H1 (cell line): ENCODE measurements at regions not wholly inside any gene's neighbourhood (a gene's known extent, or its start where the extent isn't known, plus 50 kb on each side); places are given as distances from the start of the nearest gene placed in this dataset.

Source experiments
- CTCF ChIA-PET: fragments of 300-600 bp; sonication (Branson Sonifier 250); formaldehyde crosslinking; loops from one replicate; lab custom pipeline; 2021; ENCODE audit not compliant: partially characterized antibody; lab: Charles Lee
- POLR2A ChIA-PET: fragments of 300-600 bp; sonication (Branson Sonifier 250); formaldehyde crosslinking; loops from one replicate; lab custom pipeline; 2021; ENCODE audit warnings: inconsistent platforms; ENCODE audit not compliant: partially characterized antibody; lab: Charles Lee
- DNase-seq, 2 experiments: peaks; one replicate each; pipeline versions ENCODE4 v3.0.0 to v3.0.0-alpha.2; 2010 to 2022; ENCODE audit warnings: low spot score in 2 of 2, low read depth in 1 of 2, mixed read lengths in 1 of 2
- FAIRE-seq: peaks from 2 replicates; lab custom pipeline; 2011; peaks lifted over from hg19 to GRCh38; lab: Jason Lieb, UNC
- H2AFZ ChIP-seq: 2 replicates; pipeline ENCODE4 v1.8.1; 2012; ENCODE audit warnings: low read length, inconsistent platforms
- H2AK5ac ChIP-seq: 2 replicates; pipeline ENCODE4 v1.6.1; 2013; ENCODE audit warnings: low read depth, low read length
- H2BK120ac ChIP-seq: replicated peaks from 2 replicates; pipeline ENCODE3; 2013; ENCODE audit warnings: low read depth, low read length, inconsistent platforms
- H2BK12ac ChIP-seq: 2 replicates; pipeline ENCODE4 v1.6.1; 2013; ENCODE audit warnings: low read depth, low read length
- H2BK15ac ChIP-seq: 2 replicates; pipeline ENCODE4 v1.6.1; 2013; ENCODE audit warnings: low read length
- H2BK20ac ChIP-seq: 2 replicates; pipeline ENCODE4 v1.6.1; 2013; ENCODE audit warnings: low read length
- H2BK5ac ChIP-seq: 2 replicates; pipeline ENCODE4 v1.6.1; 2013; ENCODE audit warnings: low read depth, low read length
- H3K14ac ChIP-seq: 2 replicates; pipeline ENCODE4 v1.6.1; 2013; ENCODE audit warnings: inconsistent platforms; ENCODE audit not compliant: insufficient read length
- H3K18ac ChIP-seq: 2 replicates; pipeline ENCODE4 v1.6.1; 2013; ENCODE audit warnings: low read length; ENCODE audit errors: extremely low read depth
- H3K23ac ChIP-seq: 2 replicates; pipeline ENCODE4 v1.6.1; 2013; ENCODE audit warnings: inconsistent platforms; ENCODE audit not compliant: insufficient read length
- H3K23me2 ChIP-seq: 2 replicates; pipeline ENCODE4 v1.6.1; 2013; ENCODE audit warnings: low read depth, low read length
- H3K27ac ChIP-seq: 2 replicates; pipeline ENCODE4 v1.6.1; 2011; ENCODE audit warnings: low read depth, low read length, inconsistent platforms
- H3K27me3 ChIP-seq, 4 experiments: replicated peaks in 1 of 4; 1 replicate in 1 of 4; 2 replicates in 3 of 4; pipeline versions ENCODE4 v1.6.1 to v1.8.1; 2011 to 2013; ENCODE audit warnings: low read length in 3 of 4, mild to moderate bottlenecking in 3 of 4, inconsistent platforms in 2 of 4, mixed read lengths in 2 of 4, moderate library complexity in 1 of 4; ENCODE audit not compliant: control insufficient read depth in 3 of 4, insufficient read depth in 3 of 4; ENCODE audit errors: extremely low read depth in 1 of 4
- H3K36me3 ChIP-seq, 4 experiments: 2 replicates each; pipeline versions ENCODE4 v1.6.1 to v1.8.1; 2011 to 2013; ENCODE audit warnings: mild to moderate bottlenecking in 4 of 4, low read length in 3 of 4, moderate library complexity in 2 of 4, control low read depth in 1 of 4, inconsistent platforms in 1 of 4; ENCODE audit not compliant: insufficient read depth in 4 of 4, control insufficient read depth in 2 of 4
- H3K4ac ChIP-seq: replicated peaks from 2 replicates; pipeline ENCODE3; 2013; ENCODE audit warnings: low read length, low read depth, mixed read lengths, inconsistent platforms; ENCODE audit not compliant: insufficient read length
- H3K4me1 ChIP-seq, 4 experiments: replicated peaks in 1 of 4; 1 replicate in 1 of 4; 2 replicates in 3 of 4; pipeline versions ENCODE4 v1.6.1 to v1.8.1; 2011 to 2013; ENCODE audit warnings: low read length in 3 of 4, inconsistent platforms in 2 of 4, mixed read lengths in 1 of 4; ENCODE audit not compliant: insufficient read depth in 4 of 4, control insufficient read depth in 3 of 4
- H3K4me2 ChIP-seq, 2 experiments: 2 replicates each; pipeline versions ENCODE4 v1.6.1 to v1.8.1; 2011 to 2013; ENCODE audit warnings: low read depth in 2 of 2, low read length in 2 of 2, control low read depth in 1 of 2, inconsistent platforms in 1 of 2, mild to moderate bottlenecking in 1 of 2; ENCODE audit not compliant: insufficient read depth in 1 of 2
- H3K4me3 ChIP-seq, 4 experiments: fragments of 200-600, 300-600 bp in 1 of 4; sonication (generic), shearing (Covaris generic), sonication (Bioruptor Twin) in 1 of 4; 2 replicates each; pipeline versions ENCODE4 v1.5.1 to v1.8.1; 2011 to 2016; ENCODE audit warnings: low read length in 4 of 4, low read depth in 3 of 4, control low read depth in 2 of 4, inconsistent platforms in 2 of 4, mild to moderate bottlenecking in 2 of 4, mixed read lengths in 1 of 4, moderate library complexity in 1 of 4; ENCODE audit not compliant: insufficient read depth in 2 of 4; ENCODE audit errors: extremely low read depth in 1 of 4
- H3K56ac ChIP-seq: replicated peaks from 2 replicates; pipeline ENCODE3; 2013; ENCODE audit warnings: low read depth, mild to moderate bottlenecking, mixed read lengths, low read length, inconsistent platforms; ENCODE audit not compliant: insufficient read length
- H3K79me1 ChIP-seq: 2 replicates; pipeline ENCODE4 v1.6.1; 2013; ENCODE audit warnings: low read depth, low read length, control low read depth
- H3K79me2 ChIP-seq, 2 experiments: 2 replicates each; pipeline versions ENCODE4 v1.6.1 to v1.8.1; 2012 to 2013; ENCODE audit warnings: low read length in 2 of 2, mild to moderate bottlenecking in 2 of 2, inconsistent platforms in 1 of 2; ENCODE audit not compliant: insufficient read depth in 2 of 2, control insufficient read depth in 1 of 2
- H3K9ac ChIP-seq, 4 experiments: replicated peaks in 1 of 4; 1 replicate in 1 of 4; 2 replicates in 3 of 4; pipeline versions ENCODE4 v1.6.1 to v1.8.1; 2011 to 2013; ENCODE audit warnings: low read depth in 3 of 4, low read length in 3 of 4, control low read depth in 2 of 4, mild to moderate bottlenecking in 2 of 4, moderate library complexity in 2 of 4, inconsistent platforms in 1 of 4; ENCODE audit errors: extremely low read depth in 1 of 4
- H3K9me3 ChIP-seq, 2 experiments: 2 replicates each; pipeline versions ENCODE4 v1.6.1 to v1.8.1; 2012 to 2013; ENCODE audit warnings: mild to moderate bottlenecking in 2 of 2, moderate library complexity in 2 of 2, control low read depth in 1 of 2, inconsistent platforms in 1 of 2, low read depth in 1 of 2, low read length in 1 of 2, mixed read lengths in 1 of 2; ENCODE audit not compliant: insufficient read depth in 2 of 2
- H4K20me1 ChIP-seq, 2 experiments: replicated peaks in 1 of 2; 2 replicates each; pipeline versions ENCODE3 to v1.8.1; 2011 to 2013; ENCODE audit warnings: inconsistent platforms in 2 of 2, low read length in 2 of 2, mild to moderate bottlenecking in 1 of 2; ENCODE audit not compliant: insufficient read depth in 2 of 2, control insufficient read depth in 1 of 2
- H4K5ac ChIP-seq: 2 replicates; pipeline ENCODE4 v1.6.1; 2013; ENCODE audit warnings: low read length, low read depth, mixed read lengths, inconsistent platforms; ENCODE audit not compliant: insufficient read length
- H4K8ac ChIP-seq: 2 replicates; pipeline ENCODE4 v1.8.0; 2013; ENCODE audit warnings: mild to moderate bottlenecking, moderate library complexity, low read length, inconsistent platforms; ENCODE audit not compliant: insufficient read depth; ENCODE audit errors: extremely low read depth
- H4K91ac ChIP-seq: replicated peaks from 2 replicates; pipeline ENCODE3; 2013; ENCODE audit warnings: low read length, mixed read lengths, inconsistent platforms; ENCODE audit not compliant: insufficient read length
- BACH1 ChIP-seq: IDR thresholded peaks from 2 replicates; pipeline ENCODE4 v1.6.1; 2012; ENCODE audit warnings: low read length, improper control_type of control experiment
- CBX8 ChIP-seq: fragments of 300-800, 300-1000 bp; sonication (generic); IDR thresholded peaks from 2 replicates; pipeline ENCODE4 v1.7.1; 2016; ENCODE audit warnings: low read depth, low read length, borderline replicate concordance
- CHD2 ChIP-seq: IDR thresholded peaks from 2 replicates; pipeline ENCODE4 v1.6.1; 2012; ENCODE audit warnings: low read length, improper control_type of control experiment
- CTBP2 ChIP-seq: IDR thresholded peaks from 2 replicates; pipeline ENCODE4 v1.7.0; 2011; ENCODE audit warnings: borderline replicate concordance, mild to moderate bottlenecking, moderate library complexity, mixed read lengths, low read length; ENCODE audit not compliant: insufficient read depth, insufficient read length
- GTF2F1 ChIP-seq: IDR thresholded peaks from 2 replicates; pipeline ENCODE4 v1.6.1; 2012; ENCODE audit warnings: low read depth, low read length, improper control_type of control experiment, borderline replicate concordance
- JUN ChIP-seq: IDR thresholded peaks from 2 replicates; pipeline ENCODE4 v1.6.1; 2011; ENCODE audit warnings: low read depth, mild to moderate bottlenecking, improper control_type of control experiment, low read length
- KDM4A ChIP-seq: IDR thresholded peaks from one replicate; pipeline ENCODE4 v1.7.1; 2012; ENCODE audit warnings: low read depth, mild to moderate bottlenecking, moderate library complexity, low read length, inconsistent platforms; ENCODE audit not compliant: severe bottlenecking
- MAFK ChIP-seq: IDR thresholded peaks from 2 replicates; pipeline ENCODE4 v1.6.1; 2012; ENCODE audit warnings: low read depth, mild to moderate bottlenecking, improper control_type of control experiment, low read length
- RBBP5 ChIP-seq: IDR thresholded peaks from 2 replicates; pipeline ENCODE4 v1.7.1; 2012; ENCODE audit warnings: low read depth, mild to moderate bottlenecking, inconsistent platforms, low read length, moderate library complexity, borderline replicate concordance
- SP4 ChIP-seq: IDR thresholded peaks from 2 replicates; pipeline ENCODE4 v1.6.1; 2012; ENCODE audit warnings: low read length, inconsistent platforms
- SRF ChIP-seq: IDR thresholded peaks from 2 replicates; pipeline ENCODE4 v1.6.1; 2011; ENCODE audit warnings: mild to moderate bottlenecking, low read depth, low read length, moderate library complexity
- WGBS, 2 experiments: shearing (Covaris generic) in 1 of 2; methylation state at CpG; one replicate each; pipeline versions ENCODE4 v1.1.6 to v1.1.7; 2013 to 2015; ENCODE audit warnings: low lambda C conversion rate in 2 of 2, mixed read lengths in 2 of 2, inconsistent platforms in 1 of 2, low coverage in 1 of 2, missing lambda C conversion rate in 1 of 2; ENCODE audit not compliant: insufficient replicate concordance in 2 of 2, insufficient coverage in 1 of 2, insufficient read length in 1 of 2; ENCODE audit errors: extremely low coverage in 1 of 2, missing lambda C conversion rate in 1 of 2; 5-methylcytosine and 5-hydroxymethylcytosine counted together

DNA sequence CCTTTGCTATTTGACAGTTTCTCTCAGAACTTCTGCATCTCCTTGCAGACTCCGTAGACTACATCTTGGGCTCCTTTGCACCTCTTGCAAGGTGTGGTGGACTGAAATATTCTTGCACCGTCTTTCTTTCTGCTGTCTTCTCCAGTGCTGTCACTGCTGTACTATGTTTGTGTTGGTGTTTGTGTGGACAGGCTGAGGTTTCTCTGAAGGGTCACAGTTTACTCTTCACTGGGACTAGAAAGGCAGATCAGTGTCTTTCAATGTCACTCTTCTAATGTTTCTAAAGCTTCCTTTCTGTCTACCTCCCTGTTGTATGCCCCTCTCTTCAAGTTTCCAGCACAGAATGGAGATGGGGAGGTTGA is 410.0 kb upstream of the CD180 start:
- ChIA-PET POLR2A (no interaction called here), CTCF (interaction anchor here (0.6 kb wide), 1 partner anchor 1574 kb away, joined by 3 read pairs; no protein-coding TSS in a partner anchor)
- H2BK12ac ChIP-seq: no peak overlapping the region

More for the DNA sequence above, 410.0 kb upstream of the CD180 start:
- 95% methylated on average over 2 of the region's 2 CpGs; no CpG with 5 or more reads in 1 of the 2 experiments for WGBS, 2 experiments
- FAIRE-seq: no peak
- Histone ChIP-seq H3K27me3 (no peaks in the 10 kb centered on the region), H2BK15ac (no peak overlapping the region), H4K91ac (no peak overlapping the region), H3K4me2 (no peak overlapping the region), H3K18ac (no peak overlapping the region), H4K5ac (no peak overlapping the region), H3K79me2 (no peaks in the 10 kb centered on the region), H3K23me2 (no peaks in the 10 kb centered on the region), H2BK20ac (no peak overlapping the region), H3K23ac (no peak overlapping the region), H3K14ac (no peak overlapping the region), H2AFZ (no peak overlapping the region), H3K36me3 (no peaks in the 10 kb centered on the region), H2BK120ac (no peak overlapping the region), H3K27ac (no peak overlapping the region), H4K8ac (no peak overlapping the region), H3K79me1 (no peaks in the 10 kb centered on the region), H2BK5ac (no peak overlapping the region), H4K20me1 (no peaks in the 10 kb centered on the region), H3K4ac (no peak overlapping the region), H2AK5ac (no peak overlapping the region), H3K9ac (no peak overlapping the region), H3K9me3 (peaks cover 4 to 10% of the 10 kb centered on the region in 2 experiments; a peak in 3 of 4 replicates), H3K56ac (no peak overlapping the region), H3K4me1 (no peaks in the 10 kb centered on the region), H3K4me3 (no peak overlapping the region)
- TF ChIP-seq BACH1: no peak
- TF ChIP-seq MAFK: no peak
- TF ChIP-seq JUN: no peak
- no peak for TF ChIP-seq CHD2
- no peak for TF ChIP-seq GTF2F1
- TF ChIP-seq CBX8: no peak
- no peak for TF ChIP-seq KDM4A
- TF ChIP-seq SP4: no peak
- no peak for TF ChIP-seq CTBP2
- TF ChIP-seq SRF: no peak
- TF ChIP-seq RBBP5: no peak
- DNase-seq: no peak
